Activated naive CD4-positive, alpha-beta T cell treated with anti-CD3 and anti-CD28 coated beads for 36 hours (primary cell): ENCODE measurements at regions not wholly inside any gene's neighbourhood (a gene's known extent, or its start where the extent isn't known, plus 50 kb on each side); places are given as distances from the start of the nearest gene placed in this dataset.

Experiments used
- CTCF ChIA-PET: fragments of 350-600 bp; sonication (Branson Sonifier 250); formaldehyde crosslinking; loops from one replicate; lab custom pipeline; 2021; ENCODE audit warnings: antibody characterized with exemption; lab: Charles Lee
- DNase-seq: peaks from one replicate; pipeline ENCODE4 v3.0.0-alpha.2; 2020
- H3K27ac Mint-ChIP-seq: one replicate; pipeline ENCODE4 v1.8.0; 2021; ENCODE audit warnings: mild to moderate bottlenecking, mixed read lengths
- H3K27me3 Mint-ChIP-seq: one replicate; pipeline ENCODE4 v1.8.0; 2021; ENCODE audit warnings: low read depth, mixed read lengths
- H3K36me3 Mint-ChIP-seq: one replicate; pipeline ENCODE4 v1.8.0; 2021; ENCODE audit warnings: low read depth, mixed read lengths
- H3K4me1 Mint-ChIP-seq: one replicate; pipeline ENCODE4 v1.8.0; 2021; ENCODE audit warnings: low read depth, mixed read lengths
- H3K4me3 Mint-ChIP-seq: one replicate; pipeline ENCODE4 v1.8.0; 2021; ENCODE audit warnings: mild to moderate bottlenecking, moderate library complexity, mixed read lengths
- H3K9me3 Mint-ChIP-seq: one replicate; pipeline ENCODE4 v1.8.0; 2021; ENCODE audit warnings: mixed read lengths
- intact Hi-C: fragments of 100-400 bp; cut with micrococcal nuclease; formaldehyde crosslinking; loops from one replicate; pipeline ENCODE4 v1.15.1; 2023

GRCh38 chr12:93054021-93054420 lies 124.9 kb upstream of the EEA1 start:
- intact Hi-C loops = no loop called here
- peaks cover 13% of the 10 kb centered on the region for H3K27me3 Mint-ChIP-seq
- H3K4me3 Mint-ChIP-seq = no peak overlapping the region
- H3K36me3 Mint-ChIP-seq = no peaks in the 10 kb centered on the region
- no peaks in the 10 kb centered on the region for H3K9me3 Mint-ChIP-seq
- no peak for DNase-seq
- CTCF ChIA-PET = no interaction called here
- no peaks in the 10 kb centered on the region for H3K4me1 Mint-ChIP-seq
- H3K27ac Mint-ChIP-seq = no peak overlapping the region

DNA sequence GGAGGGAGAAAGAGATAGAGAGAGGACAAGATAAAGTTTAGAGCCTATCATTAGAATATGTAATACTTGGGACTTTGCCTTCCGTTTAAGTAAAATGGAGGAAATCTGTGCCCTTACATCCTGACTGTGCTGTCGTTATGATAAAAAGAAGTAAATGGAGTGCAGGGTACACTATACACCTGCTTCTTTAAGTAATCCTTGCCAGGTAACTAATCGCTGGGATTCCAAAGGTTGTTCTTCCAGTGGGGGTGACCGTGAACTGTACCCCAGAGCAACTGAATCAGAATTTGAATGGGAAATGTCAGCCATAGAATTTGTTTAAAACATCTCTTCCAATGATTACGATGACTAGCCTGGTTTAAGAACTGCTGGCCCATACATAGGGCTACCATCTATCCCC lies 126.1 kb upstream of the EEA1 start:
- intact Hi-C loops = no loop called here
- H3K4me3 Mint-ChIP-seq = no peak overlapping the region
- DNase-seq = no peak
- H3K9me3 Mint-ChIP-seq = no peaks in the 10 kb centered on the region
- H3K4me1 Mint-ChIP-seq = peaks cover 5% of the 10 kb centered on the region
- no peak overlapping the region for H3K27ac Mint-ChIP-seq
- CTCF ChIA-PET = no interaction called here
- H3K27me3 Mint-ChIP-seq = peaks cover 13% of the 10 kb centered on the region
- no peaks in the 10 kb centered on the region for H3K36me3 Mint-ChIP-seq

- DNase-seq = no peak
- Mint-ChIP-seq H3K9me3 (no peaks in the 10 kb centered on the region), H3K27ac (no peak overlapping the region), H3K4me1 (peaks cover 10% of the 10 kb centered on the region), H3K36me3 (no peaks in the 10 kb centered on the region), H3K4me3 (no peak overlapping the region), H3K27me3 (peaks cover 13% of the 10 kb centered on the region)
- CTCF ChIA-PET = interaction anchor here (0.6 to 1.1 kb wide), 3 partner anchors 39 to 271 kb away, joined by 3 to 5 read pairs (median 4); no protein-coding TSS in a partner anchor
- intact Hi-C loops = no loop called here
These were observed 128.0 kb upstream of the EEA1 start for GRCh38 chr12:93056971-93057535.

DNA sequence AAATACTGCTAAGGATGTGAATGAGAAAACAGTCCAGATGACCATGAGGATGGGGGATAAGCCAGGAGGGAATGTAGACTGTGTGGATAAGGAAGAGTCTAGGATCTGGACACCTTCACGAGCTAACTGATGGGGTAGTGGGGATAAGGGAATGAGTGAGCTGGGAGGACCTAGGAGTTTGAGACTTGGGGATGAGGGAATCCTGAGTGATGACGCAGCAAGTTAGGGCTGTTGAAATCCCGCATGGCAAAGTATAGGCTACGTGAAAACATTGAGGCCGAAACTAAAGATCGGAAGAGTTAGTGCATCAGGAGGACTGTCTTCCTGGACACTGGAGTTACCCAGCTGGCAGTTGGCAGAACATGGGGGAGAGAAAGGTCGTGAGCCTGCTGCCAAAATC lies 129.2 kb upstream of the EEA1 start:
- DNase-seq = no peak
- H3K4me1 Mint-ChIP-seq = peaks cover 10% of the 10 kb centered on the region
- CTCF ChIA-PET = interaction anchor here (0.7 kb wide), 1 partner anchor 788 kb away, joined by 3 read pairs; no protein-coding TSS in a partner anchor
- peaks cover 16% of the 10 kb centered on the region for H3K27me3 Mint-ChIP-seq
- H3K9me3 Mint-ChIP-seq = no peaks in the 10 kb centered on the region
- H3K36me3 Mint-ChIP-seq = no peaks in the 10 kb centered on the region
- no peak overlapping the region for H3K27ac Mint-ChIP-seq
- intact Hi-C loops = no loop called here
- no peak overlapping the region for H3K4me3 Mint-ChIP-seq

GRCh38 chr12:93059288-93059687 lies 130.2 kb upstream of the EEA1 start:
- Mint-ChIP-seq H3K9me3 (no peaks in the 10 kb centered on the region), H3K27me3 (peaks cover 23% of the 10 kb centered on the region), H3K27ac (no peak overlapping the region), H3K4me1 (peaks cover 10% of the 10 kb centered on the region), H3K36me3 (no peaks in the 10 kb centered on the region), H3K4me3 (no peak overlapping the region)
- DNase-seq = no peak
- CTCF ChIA-PET = no interaction called here
- intact Hi-C loops = no loop called here

DNA sequence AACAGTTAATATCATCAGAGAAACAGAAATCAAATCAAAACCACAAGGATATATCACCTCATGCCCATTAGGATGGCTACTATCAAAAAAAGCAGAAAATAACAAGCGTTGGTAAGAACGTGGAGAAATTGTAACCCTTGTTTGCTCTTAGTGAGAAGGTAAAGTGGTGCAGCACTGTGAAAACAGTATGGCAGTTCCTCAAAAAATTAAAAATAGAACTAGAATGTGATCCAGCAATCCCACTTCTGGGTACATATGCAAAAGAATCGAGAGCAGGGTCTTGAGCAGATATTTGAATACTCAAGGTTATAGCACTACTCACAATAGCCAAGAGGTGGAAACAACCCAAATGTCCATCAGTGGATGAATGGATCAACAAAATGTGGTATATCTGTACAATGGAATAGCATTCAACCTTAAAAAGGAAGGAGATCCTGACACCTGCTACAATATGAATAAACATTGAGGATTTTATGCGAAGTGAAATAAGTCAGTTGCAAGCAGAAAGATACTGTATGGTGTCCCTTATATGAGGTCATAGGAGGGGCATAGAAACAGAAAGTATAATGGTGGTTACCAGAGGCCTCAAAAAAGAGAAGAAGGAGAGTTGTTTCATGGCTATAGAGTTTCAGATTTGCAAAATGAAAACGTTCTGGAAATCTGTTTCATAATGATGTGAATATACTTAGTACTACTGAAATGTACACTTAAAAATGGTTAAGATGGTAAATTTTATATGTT lies 131.0 kb upstream of the EEA1 start:
- H3K27ac Mint-ChIP-seq = no peak overlapping the region
- no peak overlapping the region for H3K4me3 Mint-ChIP-seq
- peaks cover 21% of the 10 kb centered on the region for H3K27me3 Mint-ChIP-seq
- no peak for DNase-seq
- CTCF ChIA-PET = no interaction called here
- H3K9me3 Mint-ChIP-seq = no peaks in the 10 kb centered on the region
- H3K4me1 Mint-ChIP-seq = peaks cover 10% of the 10 kb centered on the region
- H3K36me3 Mint-ChIP-seq = no peaks in the 10 kb centered on the region
- intact Hi-C loops = loop anchor here (2.0 kb wide), 1 partner anchor 31 kb away; no protein-coding TSS in a partner anchor

- no peak overlapping the region for H3K27ac Mint-ChIP-seq
- H3K9me3 Mint-ChIP-seq = no peaks in the 10 kb centered on the region
- H3K36me3 Mint-ChIP-seq = no peaks in the 10 kb centered on the region
- intact Hi-C loops = loop anchor here (2.0 kb wide), 1 partner anchor 30 kb away; no protein-coding TSS in a partner anchor
- peaks cover 21% of the 10 kb centered on the region for H3K27me3 Mint-ChIP-seq
- H3K4me1 Mint-ChIP-seq = peaks cover 10% of the 10 kb centered on the region
- no peak for DNase-seq
- CTCF ChIA-PET = interaction anchor here (1.0 kb wide), 1 partner anchor 359 kb away, joined by 3 read pairs; no protein-coding TSS in a partner anchor
- no peak overlapping the region for H3K4me3 Mint-ChIP-seq
These were observed 131.8 kb upstream of the EEA1 start for GRCh38 chr12:93060666-93061472.

- Mint-ChIP-seq H3K36me3 (no peaks in the 10 kb centered on the region), H3K27ac (no peak overlapping the region), H3K4me3 (no peak overlapping the region), H3K27me3 (peaks cover 21% of the 10 kb centered on the region), H3K4me1 (peaks cover 10% of the 10 kb centered on the region), H3K9me3 (no peaks in the 10 kb centered on the region)
- CTCF ChIA-PET = interaction anchor here (1.0 kb wide), 1 partner anchor 358 kb away, joined by 3 read pairs; no protein-coding TSS in a partner anchor
- no peak for DNase-seq
- intact Hi-C loops = loop anchor here (2.0 kb wide), 1 partner anchor 29 kb away; no protein-coding TSS in a partner anchor
These were observed 132.7 kb upstream of the EEA1 start for GRCh38 chr12:93061473-93062419.

DNA sequence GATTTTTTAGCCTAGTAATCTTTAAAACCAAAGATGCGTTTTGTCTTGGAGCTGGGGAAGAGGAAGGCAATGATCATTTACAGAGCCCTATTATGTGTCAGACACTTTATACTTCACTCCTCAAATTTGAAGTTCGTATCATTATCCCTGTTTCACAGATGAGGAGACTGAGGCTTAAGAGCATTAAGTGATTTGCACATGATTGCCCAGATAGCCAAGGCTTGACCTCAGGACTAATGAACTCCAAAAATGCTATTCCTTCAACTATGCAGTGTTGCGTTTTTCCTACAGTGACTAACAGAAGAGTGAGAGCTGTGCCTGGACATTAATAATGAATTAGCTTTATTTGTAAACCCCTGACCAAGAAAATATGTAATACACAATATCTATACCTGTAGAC lies 136.8 kb upstream of the EEA1 start:
- no peaks in the 10 kb centered on the region for H3K4me1 Mint-ChIP-seq
- no peak overlapping the region for H3K27ac Mint-ChIP-seq
- no peak overlapping the region for H3K4me3 Mint-ChIP-seq
- no peaks in the 10 kb centered on the region for H3K9me3 Mint-ChIP-seq
- CTCF ChIA-PET = interaction anchor here (1.1 kb wide), 1 partner anchor 32 kb away, joined by 3 read pairs; no protein-coding TSS in a partner anchor
- intact Hi-C loops = no loop called here
- H3K27me3 Mint-ChIP-seq = peaks cover 10% of the 10 kb centered on the region
- H3K36me3 Mint-ChIP-seq = no peaks in the 10 kb centered on the region
- DNase-seq = no peak

DNA sequence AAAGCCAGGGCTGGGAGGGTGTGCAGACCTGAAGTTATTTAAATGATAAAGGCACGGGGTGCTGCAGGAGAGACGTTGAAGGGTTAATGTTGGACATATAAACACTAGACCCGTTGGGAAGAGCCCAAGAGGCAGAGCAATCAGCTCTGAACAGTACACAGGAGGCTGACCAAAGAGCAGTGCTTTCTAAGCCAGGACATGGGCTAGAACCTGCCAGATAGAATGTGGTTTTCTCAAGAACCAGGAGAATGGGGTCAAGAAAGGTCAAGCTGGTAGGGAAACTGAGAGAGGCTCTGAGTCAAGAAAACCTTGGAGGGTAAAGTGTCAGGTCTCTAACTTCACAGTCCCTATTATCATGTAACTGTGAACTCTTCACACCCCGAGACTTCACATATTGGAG lies 143.2 kb upstream of the EEA1 start:
- no peaks in the 10 kb centered on the region for H3K36me3 Mint-ChIP-seq
- H3K9me3 Mint-ChIP-seq = no peaks in the 10 kb centered on the region
- no peak overlapping the region for H3K27ac Mint-ChIP-seq
- intact Hi-C loops = no loop called here
- no peak for DNase-seq
- CTCF ChIA-PET = no interaction called here
- no peak overlapping the region for H3K4me3 Mint-ChIP-seq
- no peaks in the 10 kb centered on the region for H3K27me3 Mint-ChIP-seq
- no peaks in the 10 kb centered on the region for H3K4me1 Mint-ChIP-seq

DNA sequence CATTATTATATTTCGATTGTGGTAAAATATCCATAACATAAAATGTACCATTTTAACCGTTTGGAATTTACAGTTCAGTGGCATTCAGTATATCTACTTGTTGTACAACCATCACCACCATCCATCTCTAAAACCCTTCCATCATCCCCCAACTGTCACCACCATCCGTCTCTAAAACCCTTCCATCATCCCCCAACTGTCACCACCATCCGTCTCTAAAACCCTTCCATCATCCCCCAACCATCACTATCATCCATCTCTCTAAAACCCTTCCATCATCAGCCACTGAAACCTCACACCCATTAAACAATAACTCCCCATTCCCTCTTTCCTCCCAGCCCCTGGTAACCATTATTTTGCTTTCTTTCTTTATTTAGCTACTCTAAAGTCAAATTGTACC lies 144.2 kb upstream of the EEA1 start:
- H3K4me3 Mint-ChIP-seq = no peak overlapping the region
- no peaks in the 10 kb centered on the region for H3K36me3 Mint-ChIP-seq
- no peaks in the 10 kb centered on the region for H3K4me1 Mint-ChIP-seq
- intact Hi-C loops = no loop called here
- no peaks in the 10 kb centered on the region for H3K27me3 Mint-ChIP-seq
- CTCF ChIA-PET = interaction anchor here (0.6 kb wide), 1 partner anchor 25 kb away, joined by 3 read pairs; no protein-coding TSS in a partner anchor
- no peak overlapping the region for H3K27ac Mint-ChIP-seq
- DNase-seq = no peak
- no peaks in the 10 kb centered on the region for H3K9me3 Mint-ChIP-seq
